ENCODE measurements at regions not wholly inside any gene's neighbourhood (a gene's known extent, or its start where the extent isn't known, plus 50 kb on each side); places are given as distances from the start of the nearest gene placed in this dataset.

GRCh38 chr18:44503854-44504253 is 176.8 kb upstream of the SETBP1 start:
- DNase-seq (ENCODE audit: low read depth): no peak

GRCh38 chr18:44507729-44508325 is 172.9 kb upstream of the SETBP1 start:
- no peak for DNase-seq (ENCODE audit: low read depth)

- DNase-seq (ENCODE audit: low read depth): no peak
Observed at GRCh38 chr18:44508474-44508873, 172.2 kb upstream of the SETBP1 start.

GRCh38 chr18:44509048-44509447 is 171.6 kb upstream of the SETBP1 start:
- no peak for DNase-seq (ENCODE audit: low read depth)

GRCh38 chr18:44510390-44510789 is 170.3 kb upstream of the SETBP1 start:
- no peak for DNase-seq (ENCODE audit: low read depth)

- DNase-seq (ENCODE audit: low read depth): no peak
Observed at GRCh38 chr18:44513233-44513632, 167.5 kb upstream of the SETBP1 start.

GRCh38 chr18:44514106-44514505 is 166.6 kb upstream of the SETBP1 start:
- DNase-seq (ENCODE audit: low read depth): no peak

- no peak for DNase-seq (ENCODE audit: low read depth)
Observed at GRCh38 chr18:44514766-44515165, 165.9 kb upstream of the SETBP1 start.

GRCh38 chr18:44516450-44516849 is 164.2 kb upstream of the SETBP1 start:
- DNase-seq (ENCODE audit: low read depth): no peak

GRCh38 chr18:44517136-44517535 is 163.6 kb upstream of the SETBP1 start:
- DNase-seq (ENCODE audit: low read depth): no peak

- no peak for DNase-seq (ENCODE audit: low read depth)
Observed at GRCh38 chr18:44518091-44518615, 162.5 kb upstream of the SETBP1 start.

- DNase-seq (ENCODE audit: low read depth): no peak
Observed at GRCh38 chr18:44518666-44519065, 162.0 kb upstream of the SETBP1 start.

- DNase-seq (ENCODE audit: low read depth): peak; percentile 4
Observed at GRCh38 chr18:44520981-44521667, 159.6 kb upstream of the SETBP1 start.

- DNase-seq (ENCODE audit: low read depth): no peak
Observed at GRCh38 chr18:44521668-44522022, 159.0 kb upstream of the SETBP1 start.

GRCh38 chr18:44526705-44527415 is 153.8 kb upstream of the SETBP1 start:
- DNase-seq (ENCODE audit: low read depth): no peak

GRCh38 chr18:44533071-44533470 is 147.6 kb upstream of the SETBP1 start:
- no peak for DNase-seq (ENCODE audit: low read depth)

- DNase-seq (ENCODE audit: low read depth): peak; percentile 44
Observed at GRCh38 chr18:44536046-44536445, 144.6 kb upstream of the SETBP1 start.

- no peak for DNase-seq (ENCODE audit: low read depth)
Observed at GRCh38 chr18:44536619-44537018, 144.1 kb upstream of the SETBP1 start.

GRCh38 chr18:44537526-44537925 is 143.2 kb upstream of the SETBP1 start:
- peak; percentile 63 for DNase-seq (ENCODE audit: low read depth)

- DNase-seq (ENCODE audit: low read depth): no peak
Observed at GRCh38 chr18:44539926-44540325, 140.8 kb upstream of the SETBP1 start.

GRCh38 chr18:44541159-44541558 is 139.5 kb upstream of the SETBP1 start:
- DNase-seq (ENCODE audit: low read depth): no peak

GRCh38 chr18:44541781-44542180 is 138.9 kb upstream of the SETBP1 start:
- DNase-seq (ENCODE audit: low read depth): no peak

GRCh38 chr18:44543387-44543786 is 137.3 kb upstream of the SETBP1 start:
- no peak for DNase-seq (ENCODE audit: low read depth)
